WTC11 (cell line): ENCODE measurements at regions not wholly inside any gene's neighbourhood (a gene's known extent, or its start where the extent isn't known, plus 50 kb on each side); places are given as distances from the start of the nearest gene placed in this dataset.
A peak's percentile ranks its signal among the peaks of the same experiment; 100 is the strongest.

Experiments used
- ATAC-seq: fragments of 200-7000 bp; cut with Tn5 transposase; 2 replicates; pipeline ENCODE4 v1.10.0; 2021; ENCODE audit warnings: mild to moderate bottlenecking, moderate library complexity
- CTCF ChIA-PET: fragments of 300-600 bp; sonication (Branson Sonifier 250); formaldehyde crosslinking; loops from one replicate; lab custom pipeline; 2021; ENCODE audit warnings: antibody characterized with exemption; lab: Charles Lee
- POLR2A ChIA-PET: fragments of 350-600 bp; sonication (Branson Sonifier 250); formaldehyde crosslinking; loops from one replicate; lab custom pipeline; 2021; ENCODE audit warnings: antibody characterized with exemption; lab: Charles Lee
- DNase-seq: peaks from one replicate; pipeline ENCODE4 v3.0.0; 2021; ENCODE audit warnings: low spot score
- H3K27ac Mint-ChIP-seq: 2 replicates; pipeline ENCODE4 v1.8.0; 2021; ENCODE audit warnings: mixed read lengths
- H3K27me3 Mint-ChIP-seq: 2 replicates; pipeline ENCODE4 v1.8.0; 2021; ENCODE audit warnings: low read depth, mild to moderate bottlenecking, moderate library complexity, mixed read lengths
- H3K36me3 Mint-ChIP-seq: 2 replicates; pipeline ENCODE4 v1.8.0; 2021; ENCODE audit warnings: mixed read lengths
- H3K4me1 Mint-ChIP-seq: 2 replicates; pipeline ENCODE4 v1.8.0; 2022; ENCODE audit warnings: mixed read lengths
- H3K4me3 Mint-ChIP-seq: 2 replicates; pipeline ENCODE4 v1.8.0; 2021; ENCODE audit warnings: mild to moderate bottlenecking, moderate library complexity, mixed read lengths
- H3K9me3 Mint-ChIP-seq: 2 replicates; pipeline ENCODE4 v1.8.0; 2021; ENCODE audit warnings: mixed read lengths
- ARID4B ChIP-seq: sonication (generic); formaldehyde crosslinking; IDR thresholded peaks from 2 replicates; pipeline ENCODE4 v1.8.0; 2023; ENCODE audit warnings: missing genetic modification reagents, mild to moderate bottlenecking, borderline replicate concordance
- CDX4 ChIP-seq: fragments of 250-450 bp; sonication (Bioruptor Pico); IDR thresholded peaks from 2 replicates; pipeline ENCODE4 v1.9.0; 2021; ENCODE audit warnings: moderate library complexity, mild to moderate bottlenecking, inconsistent platforms, borderline replicate concordance
- CREB1 ChIP-seq: sonication (generic); formaldehyde crosslinking; IDR thresholded peaks from 2 replicates; pipeline ENCODE4 v1.8.0; 2023; ENCODE audit warnings: mild to moderate bottlenecking, missing genetic modification reagents
- CREM ChIP-seq: sonication (generic); formaldehyde crosslinking; IDR thresholded peaks from 2 replicates; pipeline ENCODE4 v1.8.1; 2022; ENCODE audit warnings: mild to moderate bottlenecking, missing genetic modification reagents, moderate library complexity
- CTCF ChIP-seq: fragments of 200-600 bp; IDR thresholded peaks from 2 replicates; pipeline ENCODE4 v1.8.0; 2022; ENCODE audit warnings: antibody characterized with exemption
- ERG ChIP-seq: fragments of 250-450 bp; sonication (Bioruptor Pico); IDR thresholded peaks from 2 replicates; pipeline ENCODE4 v1.8.0; 2021; ENCODE audit warnings: mild to moderate bottlenecking
- FOXP1 ChIP-seq: sonication (generic); formaldehyde crosslinking; IDR thresholded peaks from 2 replicates; pipeline ENCODE4 v1.8.0; 2022; ENCODE audit warnings: missing genetic modification reagents, mild to moderate bottlenecking, moderate library complexity, borderline replicate concordance
- FOXP4 ChIP-seq: sonication (generic); formaldehyde crosslinking; IDR thresholded peaks from 2 replicates; pipeline ENCODE4 v1.8.0; 2022; ENCODE audit warnings: mild to moderate bottlenecking, missing genetic modification reagents
- GABPB1 ChIP-seq: sonication (generic); formaldehyde crosslinking; IDR thresholded peaks from 2 replicates; pipeline ENCODE4 v1.8.1; 2023; ENCODE audit warnings: mild to moderate bottlenecking, missing genetic modification reagents
- MLX ChIP-seq: sonication (generic); formaldehyde crosslinking; IDR thresholded peaks from 2 replicates; pipeline ENCODE4 v1.8.1; 2023; ENCODE audit warnings: mild to moderate bottlenecking, missing genetic modification reagents, moderate library complexity
- NR3C1 ChIP-seq: sonication (generic); formaldehyde crosslinking; conservative IDR thresholded peaks from 2 replicates; pipeline ENCODE4 v1.8.1; 2023; ENCODE audit warnings: low read depth, mild to moderate bottlenecking, missing genetic modification reagents
- OVOL2 ChIP-seq: fragments of 250-450 bp; sonication (Bioruptor Pico); IDR thresholded peaks from 2 replicates; pipeline ENCODE4 v1.9.0; 2021; ENCODE audit warnings: mild to moderate bottlenecking, borderline replicate concordance
- RORB ChIP-seq: fragments of 250-450 bp; sonication (Bioruptor Pico); IDR thresholded peaks from 2 replicates; pipeline ENCODE4 v1.9.0; 2021; ENCODE audit warnings: mild to moderate bottlenecking
- SP1 ChIP-seq: sonication (generic); formaldehyde crosslinking; conservative IDR thresholded peaks from 2 replicates; pipeline ENCODE4 v1.8.1; 2022; ENCODE audit warnings: missing genetic modification reagents
- STAT6 ChIP-seq: sonication (generic); formaldehyde crosslinking; conservative IDR thresholded peaks from 2 replicates; pipeline ENCODE4 v1.8.1; 2023; ENCODE audit warnings: mild to moderate bottlenecking, low read depth, missing genetic modification reagents, moderate library complexity
- TCF7 ChIP-seq: sonication (generic); formaldehyde crosslinking; IDR thresholded peaks from 2 replicates; pipeline ENCODE4 v1.8.0; 2022; ENCODE audit warnings: mild to moderate bottlenecking, low read depth, missing genetic modification reagents, moderate library complexity
- TEAD1 ChIP-seq: sonication (generic); formaldehyde crosslinking; IDR thresholded peaks from 2 replicates; pipeline ENCODE4 v1.8.0; 2022; ENCODE audit warnings: mild to moderate bottlenecking, missing genetic modification reagents
- ZBTB43 ChIP-seq: sonication (generic); formaldehyde crosslinking; IDR thresholded peaks from 2 replicates; pipeline ENCODE4 v1.8.1; 2023; ENCODE audit warnings: mild to moderate bottlenecking, missing genetic modification reagents
- ZNF219 ChIP-seq: sonication (generic); formaldehyde crosslinking; IDR thresholded peaks from 2 replicates; pipeline ENCODE4 v1.8.0; 2023; ENCODE audit warnings: missing genetic modification reagents, mild to moderate bottlenecking, borderline replicate concordance
- ZNF423 ChIP-seq: fragments of 250-450 bp; sonication (Bioruptor Pico); IDR thresholded peaks from 2 replicates; pipeline ENCODE4 v2.1.2; 2022; ENCODE audit warnings: mild to moderate bottlenecking, moderate library complexity
- ZNF671 ChIP-seq: fragments of 250-450 bp; sonication (Bioruptor Pico); IDR thresholded peaks from 2 replicates; pipeline ENCODE4 v1.8.0; 2021; ENCODE audit warnings: mild to moderate bottlenecking

GRCh38 chr3:107062787-107063186, 314.5 kb upstream of the CCDC54 start:
- Mint-ChIP-seq H3K4me1 (peaks cover 32% of the 10 kb centered on the region), H3K27ac (peak overlapping the region; percentile 29), H3K4me3 (no peak overlapping the region), H3K36me3 (peaks cover 18% of the 10 kb centered on the region), H3K9me3 (peaks cover 16% of the 10 kb centered on the region), H3K27me3 (no peaks in the 10 kb centered on the region)
- ChIA-PET CTCF (no interaction called here), POLR2A (no interaction called here)
- peak; percentile 87 for ATAC-seq
- TF ChIP-seq GABPB1 (CRISPR knock-in tag) (no peak), NR3C1 (CRISPR knock-in tag) (no peak), ZNF671 (no peak), FOXP1 (CRISPR knock-in tag) (no peak), TCF7 (no peak), TEAD1 (no peak; the same call in 1 of the 2 replicates), RORB (CRISPR knock-in tag) (no peak), ARID4B (CRISPR knock-in tag) (no peak), STAT6 (CRISPR knock-in tag) (no peak), CDX4 (CRISPR knock-in tag) (no peak), MLX (CRISPR knock-in tag) (no peak), ERG (CRISPR knock-in tag) (no peak)
- DNase-seq = no peak

- H3K36me3 Mint-ChIP-seq = peaks cover 18% of the 10 kb centered on the region
- no peak for DNase-seq
- H3K27me3 Mint-ChIP-seq = no peaks in the 10 kb centered on the region
- CTCF ChIA-PET = interaction anchor here (0.9 to 1.7 kb wide), 2 partner anchors 251 to 454 kb away, joined by 4 to 8 read pairs; no protein-coding TSS in a partner anchor
- H3K4me3 Mint-ChIP-seq = no peak overlapping the region
- peaks cover 14% of the 10 kb centered on the region for H3K9me3 Mint-ChIP-seq
- peaks cover 32% of the 10 kb centered on the region for H3K4me1 Mint-ChIP-seq
- POLR2A ChIA-PET = no interaction called here
- peak overlapping the region; percentile 29; the same call in 1 of the 2 replicates for H3K27ac Mint-ChIP-seq
- no peak for ATAC-seq
- TF ChIP-seq TEAD1 (no peak), FOXP4 (CRISPR knock-in tag) (no peak), CTCF (no peak), ZBTB43 (no peak), ZNF219 (CRISPR knock-in tag) (no peak), TCF7 (no peak), CREB1 (CRISPR knock-in tag) (no peak), SP1 (CRISPR knock-in tag) (no peak), CREM (CRISPR knock-in tag) (no peak), GABPB1 (CRISPR knock-in tag) (no peak), ZNF423 (CRISPR knock-in tag) (no peak), OVOL2 (no peak)
These were observed 313.9 kb upstream of the CCDC54 start for GRCh38 chr3:107063351-107063750.
